ENCODE measurements at regions not wholly inside any gene's neighbourhood (a gene's known extent, or its start where the extent isn't known, plus 50 kb on each side); places are given as distances from the start of the nearest gene placed in this dataset.

GRCh38 chr14:42555365-42555764, 948.7 kb downstream of the LRFN5 start:
- no peak for FAIRE-seq
- H3K36me3 ChIP-seq (ENCODE audit: control insufficient read depth, insufficient read depth, low read length) = no peaks in the 10 kb centered on the region
- no peak for DNase-seq (ENCODE audit: low read depth)
- TF ChIP-seq, protein P1, sequence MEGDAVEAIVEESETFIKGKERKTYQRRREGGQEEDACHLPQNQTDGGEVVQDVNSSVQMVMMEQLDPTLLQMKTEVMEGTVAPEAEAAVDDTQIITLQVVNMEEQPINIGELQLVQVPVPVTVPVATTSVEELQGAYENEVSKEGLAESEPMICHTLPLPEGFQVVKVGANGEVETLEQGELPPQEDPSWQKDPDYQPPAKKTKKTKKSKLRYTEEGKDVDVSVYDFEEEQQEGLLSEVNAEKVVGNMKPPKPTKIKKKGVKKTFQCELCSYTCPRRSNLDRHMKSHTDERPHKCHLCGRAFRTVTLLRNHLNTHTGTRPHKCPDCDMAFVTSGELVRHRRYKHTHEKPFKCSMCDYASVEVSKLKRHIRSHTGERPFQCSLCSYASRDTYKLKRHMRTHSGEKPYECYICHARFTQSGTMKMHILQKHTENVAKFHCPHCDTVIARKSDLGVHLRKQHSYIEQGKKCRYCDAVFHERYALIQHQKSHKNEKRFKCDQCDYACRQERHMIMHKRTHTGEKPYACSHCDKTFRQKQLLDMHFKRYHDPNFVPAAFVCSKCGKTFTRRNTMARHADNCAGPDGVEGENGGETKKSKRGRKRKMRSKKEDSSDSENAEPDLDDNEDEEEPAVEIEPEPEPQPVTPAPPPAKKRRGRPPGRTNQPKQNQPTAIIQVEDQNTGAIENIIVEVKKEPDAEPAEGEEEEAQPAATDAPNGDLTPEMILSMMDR (IDR thresholded peaks at IDR 0.05; ENCODE audit: insufficient read depth, low read length, severe bottlenecking) = no peak
- H3K27me3 ChIP-seq (ENCODE audit: control insufficient read depth, insufficient read depth, low read length) = no peaks in the 10 kb centered on the region
- no peak overlapping the region for H3K4me3 ChIP-seq (ENCODE audit: low read depth, low read length)

DNA sequence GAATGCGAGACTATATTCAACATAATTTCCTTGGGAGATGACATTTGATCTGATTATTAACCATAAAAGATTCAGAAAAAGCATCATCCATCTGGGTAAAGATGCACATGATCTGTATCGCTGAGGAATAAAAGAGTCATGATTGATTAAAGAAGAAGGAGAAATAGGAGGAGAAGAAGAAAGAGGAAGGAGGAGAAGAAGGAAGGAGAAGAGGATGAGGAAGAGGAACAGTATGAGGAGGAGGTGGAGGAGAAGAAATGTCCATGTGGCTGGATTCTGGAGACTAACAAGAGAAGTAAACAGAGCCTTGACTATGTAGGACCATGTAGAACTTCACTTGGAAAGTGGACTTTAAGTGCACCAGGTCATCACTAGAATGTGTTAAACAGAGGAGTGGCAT, 947.4 kb downstream of the LRFN5 start:
- Histone ChIP-seq H3K27me3 (ENCODE audit: control insufficient read depth, insufficient read depth, low read length) (no peaks in the 10 kb centered on the region), H3K4me3 (ENCODE audit: low read depth, low read length) (no peak overlapping the region), H3K36me3 (ENCODE audit: control insufficient read depth, insufficient read depth, low read length) (no peaks in the 10 kb centered on the region)
- TF ChIP-seq, protein P1 (IDR thresholded peaks at IDR 0.05; ENCODE audit: insufficient read depth, low read length, severe bottlenecking) = no peak
- DNase-seq (ENCODE audit: low read depth) (no peak), FAIRE-seq (no peak)

DNA sequence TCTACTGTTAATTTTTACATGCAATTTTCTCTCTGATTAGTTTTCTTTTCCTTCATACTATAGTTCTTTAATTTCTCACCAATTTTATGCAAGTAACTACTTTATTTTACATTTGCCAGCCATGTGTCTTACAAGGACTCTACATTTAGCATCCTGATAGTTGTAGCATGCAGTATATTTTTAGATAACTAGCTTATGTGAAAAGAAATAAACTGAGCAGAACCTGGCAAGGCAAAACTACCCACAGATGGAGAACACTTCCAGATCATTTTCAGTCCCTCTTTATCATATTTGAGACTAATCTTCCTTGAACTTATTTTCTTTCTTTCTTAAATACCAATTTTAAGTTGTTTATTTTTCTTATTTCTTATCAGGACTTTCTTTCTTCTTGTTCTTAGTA, 943.6 kb downstream of the LRFN5 start:
- DNase-seq (ENCODE audit: low read depth) (no peak), FAIRE-seq (no peak)
- Histone ChIP-seq H3K27me3 (ENCODE audit: control insufficient read depth, insufficient read depth, low read length) (no peaks in the 10 kb centered on the region), H3K36me3 (ENCODE audit: control insufficient read depth, insufficient read depth, low read length) (no peaks in the 10 kb centered on the region), H3K4me3 (ENCODE audit: low read depth, low read length) (no peak overlapping the region)
- TF ChIP-seq, protein P1 (IDR thresholded peaks at IDR 0.05; ENCODE audit: insufficient read depth, low read length, severe bottlenecking) = no peak

- DNase-seq (ENCODE audit: low read depth) = no peak
Measured at GRCh38 chr14:42548349-42548748, 941.7 kb downstream of the LRFN5 start.

DNA sequence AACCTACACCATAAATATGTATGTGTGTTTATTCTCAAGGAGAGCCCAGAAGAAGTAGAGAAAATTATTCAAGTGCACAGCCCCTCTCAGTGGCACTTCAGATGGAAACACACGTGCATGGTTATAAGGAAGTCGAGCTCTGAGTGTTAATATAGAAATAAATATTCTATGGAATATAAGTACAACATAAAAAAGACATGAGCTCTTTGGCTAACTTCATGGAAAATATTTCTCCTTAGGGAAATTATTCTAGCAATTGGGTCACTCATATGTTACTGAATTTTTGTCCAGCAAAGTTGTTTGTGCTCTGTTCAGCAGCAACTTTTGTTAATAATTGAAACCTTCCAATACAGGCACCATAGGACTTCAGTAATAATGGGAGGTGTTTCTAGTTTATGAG, 939.0 kb downstream of the LRFN5 start:
- TF ChIP-seq, protein P1 (IDR thresholded peaks at IDR 0.05; ENCODE audit: insufficient read depth, low read length, severe bottlenecking) = no peak

More at GRCh38 chr14:42548349-42548748, 941.7 kb downstream of the LRFN5 start:
- H3K4me3 ChIP-seq (ENCODE audit: low read depth, low read length) = no peak overlapping the region
- H3K36me3 ChIP-seq (ENCODE audit: control insufficient read depth, insufficient read depth, low read length) = no peaks in the 10 kb centered on the region
- H3K27me3 ChIP-seq (ENCODE audit: control insufficient read depth, insufficient read depth, low read length) = no peaks in the 10 kb centered on the region
- no peak for FAIRE-seq
- TF ChIP-seq, protein P1 (IDR thresholded peaks at IDR 0.05; ENCODE audit: insufficient read depth, low read length, severe bottlenecking) = no peak

GRCh38 chr14:42541535-42542001, 934.9 kb downstream of the LRFN5 start:
- FAIRE-seq (no peak), DNase-seq (ENCODE audit: low read depth) (no peak)
- TF ChIP-seq, protein P1 (IDR thresholded peaks at IDR 0.05; ENCODE audit: insufficient read depth, low read length, severe bottlenecking) = no peak
- Histone ChIP-seq H3K36me3 (ENCODE audit: control insufficient read depth, insufficient read depth, low read length) (no peaks in the 10 kb centered on the region), H3K4me3 (ENCODE audit: low read depth, low read length) (no peak overlapping the region), H3K27me3 (ENCODE audit: control insufficient read depth, insufficient read depth, low read length) (no peaks in the 10 kb centered on the region)

More for the DNA sequence above, 939.0 kb downstream of the LRFN5 start:
- Histone ChIP-seq H3K4me3 (ENCODE audit: low read depth, low read length) (no peak overlapping the region), H3K36me3 (ENCODE audit: control insufficient read depth, insufficient read depth, low read length) (no peaks in the 10 kb centered on the region), H3K27me3 (ENCODE audit: control insufficient read depth, insufficient read depth, low read length) (no peaks in the 10 kb centered on the region)
- FAIRE-seq (no peak), DNase-seq (ENCODE audit: low read depth) (no peak)
